ENCODE measurements at regions not wholly inside any gene's neighbourhood (a gene's known extent, or its start where the extent isn't known, plus 50 kb on each side); places are given as distances from the start of the nearest gene placed in this dataset.

GRCh38 chr12:105805730-105806399, 332.9 kb downstream of the NUAK1 start:
- no peak overlapping the region for H3K27ac ChIP-seq (ENCODE audit: insufficient read depth, low read depth, low read length, poor library complexity, severe bottlenecking)
- WGBS, 2 experiments, result 94 to 98% methylated on average over 4 of the region's 4 CpGs

GRCh38 chr12:105806400-105806770, 332.4 kb downstream of the NUAK1 start:
- Histone ChIP-seq H3K27me3 (ENCODE audit: control insufficient read depth, insufficient read depth, low read length, poor library complexity, severe bottlenecking) (no peaks in the 10 kb centered on the region), H3K9me3 (ENCODE audit: control insufficient read depth, low read length) (no peaks in the 10 kb centered on the region), H3K27ac (ENCODE audit: insufficient read depth, low read depth, low read length, poor library complexity, severe bottlenecking) (no peak overlapping the region), H3K4me1 (ENCODE audit: control insufficient read depth, insufficient read depth, low read length) (no peaks in the 10 kb centered on the region), H3K36me3 (ENCODE audit: control insufficient read depth, insufficient read depth, low read length) (no peaks in the 10 kb centered on the region), H3K4me3 (ENCODE audit: insufficient read depth, low read depth, low read length) (no peak overlapping the region)
- WGBS, 2 experiments, result 88 to 100% methylated on average over 1 to 2 of the region's 2 CpGs

More at GRCh38 chr12:105805730-105806399, 332.9 kb downstream of the NUAK1 start:
- no peaks in the 10 kb centered on the region for H3K9me3 ChIP-seq (ENCODE audit: control insufficient read depth, low read length)
- H3K27me3 ChIP-seq (ENCODE audit: control insufficient read depth, insufficient read depth, low read length, poor library complexity, severe bottlenecking), result no peaks in the 10 kb centered on the region
- no peaks in the 10 kb centered on the region for H3K36me3 ChIP-seq (ENCODE audit: control insufficient read depth, insufficient read depth, low read length)
- no peaks in the 10 kb centered on the region for H3K4me1 ChIP-seq (ENCODE audit: control insufficient read depth, insufficient read depth, low read length)
- H3K4me3 ChIP-seq (ENCODE audit: insufficient read depth, low read depth, low read length), result no peak overlapping the region

- Histone ChIP-seq H3K4me1 (ENCODE audit: control insufficient read depth, insufficient read depth, low read length) (peaks cover 8% of the 10 kb centered on the region), H3K4me3 (ENCODE audit: insufficient read depth, low read depth, low read length) (no peak overlapping the region), H3K9me3 (ENCODE audit: control insufficient read depth, low read length) (no peaks in the 10 kb centered on the region), H3K27ac (ENCODE audit: insufficient read depth, low read depth, low read length, poor library complexity, severe bottlenecking) (no peak overlapping the region), H3K36me3 (ENCODE audit: control insufficient read depth, insufficient read depth, low read length) (no peaks in the 10 kb centered on the region), H3K27me3 (ENCODE audit: control insufficient read depth, insufficient read depth, low read length, poor library complexity, severe bottlenecking) (no peaks in the 10 kb centered on the region)
- WGBS, 2 experiments, result 92 to 97% methylated on average over 1 of the region's 1 CpG
These were observed 326.4 kb downstream of the NUAK1 start for GRCh38 chr12:105812366-105812765.

- H3K4me3 ChIP-seq (ENCODE audit: insufficient read depth, low read depth, low read length), result no peak overlapping the region
- H3K27ac ChIP-seq (ENCODE audit: insufficient read depth, low read depth, low read length, poor library complexity, severe bottlenecking), result no peak overlapping the region
- no peaks in the 10 kb centered on the region for H3K36me3 ChIP-seq (ENCODE audit: control insufficient read depth, insufficient read depth, low read length)
- H3K4me1 ChIP-seq (ENCODE audit: control insufficient read depth, insufficient read depth, low read length), result peaks cover 8% of the 10 kb centered on the region
- 62 to 64% methylated on average over 5 of the region's 5 CpGs for WGBS, 2 experiments
- H3K9me3 ChIP-seq (ENCODE audit: control insufficient read depth, low read length), result no peaks in the 10 kb centered on the region
- no peaks in the 10 kb centered on the region for H3K27me3 ChIP-seq (ENCODE audit: control insufficient read depth, insufficient read depth, low read length, poor library complexity, severe bottlenecking)
These were observed 325.6 kb downstream of the NUAK1 start for GRCh38 chr12:105813201-105813600.

- H3K27ac ChIP-seq (ENCODE audit: insufficient read depth, low read depth, low read length, poor library complexity, severe bottlenecking), result no peak overlapping the region
- no peaks in the 10 kb centered on the region for H3K36me3 ChIP-seq (ENCODE audit: control insufficient read depth, insufficient read depth, low read length)
- no peak overlapping the region for H3K4me3 ChIP-seq (ENCODE audit: insufficient read depth, low read depth, low read length)
- no peaks in the 10 kb centered on the region for H3K27me3 ChIP-seq (ENCODE audit: control insufficient read depth, insufficient read depth, low read length, poor library complexity, severe bottlenecking)
- H3K4me1 ChIP-seq (ENCODE audit: control insufficient read depth, insufficient read depth, low read length), result peaks cover 8% of the 10 kb centered on the region
- no peaks in the 10 kb centered on the region for H3K9me3 ChIP-seq (ENCODE audit: control insufficient read depth, low read length)
- 31 to 63% methylated on average over 3 to 4 of the region's 4 CpGs for WGBS, 2 experiments
These were observed 324.5 kb downstream of the NUAK1 start for GRCh38 chr12:105814283-105814682.

GRCh38 chr12:105819549-105819948, 319.2 kb downstream of the NUAK1 start:
- WGBS, 2 experiments, result 95 to 97% methylated on average over 2 of the region's 2 CpGs
- Histone ChIP-seq H3K27ac (ENCODE audit: insufficient read depth, low read depth, low read length, poor library complexity, severe bottlenecking) (no peak overlapping the region), H3K27me3 (ENCODE audit: control insufficient read depth, insufficient read depth, low read length, poor library complexity, severe bottlenecking) (no peaks in the 10 kb centered on the region), H3K4me3 (ENCODE audit: insufficient read depth, low read depth, low read length) (no peak overlapping the region), H3K9me3 (ENCODE audit: control insufficient read depth, low read length) (no peaks in the 10 kb centered on the region), H3K4me1 (ENCODE audit: control insufficient read depth, insufficient read depth, low read length) (peaks cover 7% of the 10 kb centered on the region), H3K36me3 (ENCODE audit: control insufficient read depth, insufficient read depth, low read length) (no peaks in the 10 kb centered on the region)

- WGBS, 2 experiments, result 66 to 71% methylated on average over 5 of the region's 5 CpGs
- Histone ChIP-seq H3K27ac (ENCODE audit: insufficient read depth, low read depth, low read length, poor library complexity, severe bottlenecking) (no peak overlapping the region), H3K4me3 (ENCODE audit: insufficient read depth, low read depth, low read length) (no peak overlapping the region), H3K27me3 (ENCODE audit: control insufficient read depth, insufficient read depth, low read length, poor library complexity, severe bottlenecking) (no peaks in the 10 kb centered on the region), H3K4me1 (ENCODE audit: control insufficient read depth, insufficient read depth, low read length) (peaks cover 7% of the 10 kb centered on the region), H3K9me3 (ENCODE audit: control insufficient read depth, low read length) (no peaks in the 10 kb centered on the region), H3K36me3 (ENCODE audit: control insufficient read depth, insufficient read depth, low read length) (no peaks in the 10 kb centered on the region)
These were observed 318.2 kb downstream of the NUAK1 start for GRCh38 chr12:105820429-105821125.

GRCh38 chr12:105822131-105823105, 316.3 kb downstream of the NUAK1 start:
- no peak overlapping the region for H3K4me3 ChIP-seq (ENCODE audit: insufficient read depth, low read depth, low read length)
- no peaks in the 10 kb centered on the region for H3K36me3 ChIP-seq (ENCODE audit: control insufficient read depth, insufficient read depth, low read length)
- no peaks in the 10 kb centered on the region for H3K9me3 ChIP-seq (ENCODE audit: control insufficient read depth, low read length)
- WGBS, 2 experiments, result 89 to 93% methylated on average over 10 to 11 of the region's 11 CpGs
- H3K4me1 ChIP-seq (ENCODE audit: control insufficient read depth, insufficient read depth, low read length), result peaks cover 7% of the 10 kb centered on the region
- H3K27me3 ChIP-seq (ENCODE audit: control insufficient read depth, insufficient read depth, low read length, poor library complexity, severe bottlenecking), result no peaks in the 10 kb centered on the region
- no peak overlapping the region for H3K27ac ChIP-seq (ENCODE audit: insufficient read depth, low read depth, low read length, poor library complexity, severe bottlenecking)

- H3K4me3 ChIP-seq (ENCODE audit: insufficient read depth, low read depth, low read length), result no peak overlapping the region
- H3K27me3 ChIP-seq (ENCODE audit: control insufficient read depth, insufficient read depth, low read length, poor library complexity, severe bottlenecking), result no peaks in the 10 kb centered on the region
- 93 to 96% methylated on average over 3 of the region's 3 CpGs for WGBS, 2 experiments
These were observed 314.9 kb downstream of the NUAK1 start for GRCh38 chr12:105823810-105824209.

GRCh38 chr12:105825141-105825540, 313.6 kb downstream of the NUAK1 start:
- Histone ChIP-seq H3K27me3 (ENCODE audit: control insufficient read depth, insufficient read depth, low read length, poor library complexity, severe bottlenecking) (no peaks in the 10 kb centered on the region), H3K9me3 (ENCODE audit: control insufficient read depth, low read length) (no peaks in the 10 kb centered on the region), H3K4me1 (ENCODE audit: control insufficient read depth, insufficient read depth, low read length) (peaks cover 7% of the 10 kb centered on the region), H3K27ac (ENCODE audit: insufficient read depth, low read depth, low read length, poor library complexity, severe bottlenecking) (no peak overlapping the region), H3K4me3 (ENCODE audit: insufficient read depth, low read depth, low read length) (no peak overlapping the region), H3K36me3 (ENCODE audit: control insufficient read depth, insufficient read depth, low read length) (no peaks in the 10 kb centered on the region)
- 91 to 93% methylated on average over 5 of the region's 5 CpGs for WGBS, 2 experiments

More at GRCh38 chr12:105823810-105824209, 314.9 kb downstream of the NUAK1 start:
- Histone ChIP-seq H3K27ac (ENCODE audit: insufficient read depth, low read depth, low read length, poor library complexity, severe bottlenecking) (no peak overlapping the region), H3K4me1 (ENCODE audit: control insufficient read depth, insufficient read depth, low read length) (peaks cover 7% of the 10 kb centered on the region), H3K9me3 (ENCODE audit: control insufficient read depth, low read length) (no peaks in the 10 kb centered on the region), H3K36me3 (ENCODE audit: control insufficient read depth, insufficient read depth, low read length) (no peaks in the 10 kb centered on the region)
